Urinary bladder (tissue), 3 donors: ENCODE measurements at regions not wholly inside any gene's neighbourhood (a gene's known extent, or its start where the extent isn't known, plus 50 kb on each side); places are given as distances from the start of the nearest gene placed in this dataset.

ENCODE experiments used
- DNase-seq: peaks from one replicate; pipeline ENCODE4 v3.0.0-alpha.2; 2015; ENCODE audit errors: extremely low spot score
- H3K27ac ChIP-seq: one replicate; pipeline ENCODE4 v1.5.1; 2013; ENCODE audit warnings: low read depth, mild to moderate bottlenecking, moderate library complexity
- H3K36me3 ChIP-seq: one replicate; pipeline ENCODE4 v1.6.1; 2013; ENCODE audit warnings: mild to moderate bottlenecking, moderate library complexity; ENCODE audit not compliant: insufficient read depth
- H3K4me1 ChIP-seq: one replicate; pipeline ENCODE4 v1.6.1; 2013; ENCODE audit warnings: mild to moderate bottlenecking, moderate library complexity; ENCODE audit not compliant: insufficient read depth
- H3K4me3 ChIP-seq: one replicate; pipeline ENCODE4 v1.5.1; 2013; ENCODE audit warnings: low read depth, low read length
- WGBS: extraction: QIAGEN DNeasy Blood & Tissue Kit; methylation state at CpG from one replicate; pipeline ENCODE4 v1.1.7; 2013; 5-methylcytosine and 5-hydroxymethylcytosine counted together
- donor health status: healthy with polysubstance abuse.
- donor health status: healthy.

DNA sequence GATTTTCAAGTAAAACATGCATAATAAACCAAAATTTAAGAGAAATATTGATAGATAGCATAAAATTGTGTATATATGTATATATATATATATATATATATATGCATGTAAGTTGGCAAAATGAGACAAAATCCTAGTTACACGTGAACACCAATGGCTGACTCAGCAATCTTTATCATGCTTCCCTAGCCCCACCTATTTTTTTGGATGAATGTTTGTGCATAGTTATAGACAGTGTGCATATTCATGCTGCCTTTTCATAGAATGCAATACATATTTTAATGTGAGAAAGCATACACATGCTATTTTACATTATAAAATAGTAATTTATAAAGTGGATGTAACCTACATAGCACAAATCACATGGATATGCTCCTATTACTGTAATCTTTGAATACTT is 230.3 kb downstream of the SH2D4B start:
- no peak overlapping the region for H3K4me3 ChIP-seq
- H3K4me1 ChIP-seq, result no peaks in the 10 kb centered on the region
- WGBS, result 32% methylated on average over 1 of the region's 1 CpG
- DNase-seq, result no peak
- H3K36me3 ChIP-seq, result no peaks in the 10 kb centered on the region
- no peak overlapping the region for H3K27ac ChIP-seq

GRCh38 chr10:80769700-80770160 is 232.0 kb downstream of the SH2D4B start:
- H3K27ac ChIP-seq, result no peak overlapping the region
- H3K4me1 ChIP-seq, result no peaks in the 10 kb centered on the region
- 37% methylated on average over 2 of the region's 2 CpGs for WGBS
- H3K36me3 ChIP-seq, result no peaks in the 10 kb centered on the region
- no peak for DNase-seq
- H3K4me3 ChIP-seq, result no peak overlapping the region

DNA sequence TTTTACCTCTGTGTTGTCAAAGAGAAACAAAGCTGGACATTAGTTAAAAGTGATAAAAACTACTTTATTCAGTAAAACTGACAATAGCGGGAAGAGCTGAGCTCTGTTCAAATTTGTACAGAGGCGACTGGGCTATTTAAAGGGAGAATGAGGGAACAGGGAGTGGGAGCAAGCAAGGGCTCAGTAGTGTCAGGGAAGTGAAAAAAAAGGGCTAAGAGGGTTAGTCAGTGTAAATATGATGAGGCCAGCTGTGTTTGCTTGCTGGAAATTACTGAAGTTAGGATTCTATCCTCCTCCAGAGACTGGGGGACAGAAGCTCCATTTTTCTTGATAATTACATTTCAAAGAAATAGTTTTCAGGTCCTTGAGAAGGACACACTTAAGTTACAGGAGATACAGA is 232.5 kb downstream of the SH2D4B start:
- no peak overlapping the region for H3K27ac ChIP-seq
- 82% methylated on average over 2 of the region's 2 CpGs for WGBS
- no peak for DNase-seq
- H3K4me3 ChIP-seq, result no peak overlapping the region
- no peaks in the 10 kb centered on the region for H3K36me3 ChIP-seq
- no peaks in the 10 kb centered on the region for H3K4me1 ChIP-seq

DNA sequence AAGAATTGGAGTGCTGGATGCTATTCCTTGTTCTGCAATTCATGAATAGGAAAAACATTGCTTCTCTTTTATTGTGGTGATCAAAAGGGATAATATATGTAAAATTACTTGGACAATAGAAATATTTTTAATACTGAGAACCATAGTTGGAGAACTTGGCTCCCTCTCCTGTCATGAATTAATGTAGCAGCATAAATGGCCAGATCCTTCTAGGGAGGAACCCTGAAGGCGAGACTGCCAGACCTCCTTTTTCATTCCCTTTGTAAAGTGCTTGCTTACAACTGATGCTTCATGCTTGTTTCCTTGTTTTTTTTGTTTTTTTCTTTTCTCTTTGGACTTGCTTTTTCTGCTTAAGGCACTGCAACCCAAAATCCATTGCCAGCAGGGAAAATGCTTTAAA is 233.6 kb downstream of the SH2D4B start:
- no peaks in the 10 kb centered on the region for H3K36me3 ChIP-seq
- H3K4me3 ChIP-seq, result no peak overlapping the region
- H3K4me1 ChIP-seq, result no peaks in the 10 kb centered on the region
- DNase-seq, result no peak
- no peak overlapping the region for H3K27ac ChIP-seq
- WGBS, result 61% methylated on average over 1 of the region's 1 CpG

GRCh38 chr10:80771902-80772555 is 234.3 kb downstream of the SH2D4B start:
- Histone ChIP-seq H3K27ac (no peak overlapping the region), H3K4me3 (no peak overlapping the region), H3K4me1 (no peaks in the 10 kb centered on the region), H3K36me3 (no peaks in the 10 kb centered on the region)
- DNase-seq, result no peak
- WGBS, result 63% methylated on average over 10 of the region's 10 CpGs

- DNase-seq, result no peak
- Histone ChIP-seq H3K4me1 (no peaks in the 10 kb centered on the region), H3K36me3 (no peaks in the 10 kb centered on the region), H3K27ac (no peak overlapping the region), H3K4me3 (no peak overlapping the region)
- WGBS, result 88% methylated on average over 3 of the region's 3 CpGs
These were observed 234.9 kb downstream of the SH2D4B start for GRCh38 chr10:80772596-80772995.

- no peaks in the 10 kb centered on the region for H3K36me3 ChIP-seq
- WGBS, result 95% methylated on average over 2 of the region's 2 CpGs
- H3K4me3 ChIP-seq, result no peak overlapping the region
- no peak overlapping the region for H3K27ac ChIP-seq
- DNase-seq, result no peak
- H3K4me1 ChIP-seq, result no peaks in the 10 kb centered on the region
These were observed 247.0 kb downstream of the SH2D4B start for GRCh38 chr10:80784695-80785094.

- no peaks in the 10 kb centered on the region for H3K36me3 ChIP-seq
- DNase-seq, result no peak
- 85% methylated on average over 1 of the region's 1 CpG for WGBS
- no peaks in the 10 kb centered on the region for H3K4me1 ChIP-seq
- no peak overlapping the region for H3K4me3 ChIP-seq
- no peak overlapping the region for H3K27ac ChIP-seq
These were observed 248.6 kb downstream of the SH2D4B start for GRCh38 chr10:80786322-80786721.

DNA sequence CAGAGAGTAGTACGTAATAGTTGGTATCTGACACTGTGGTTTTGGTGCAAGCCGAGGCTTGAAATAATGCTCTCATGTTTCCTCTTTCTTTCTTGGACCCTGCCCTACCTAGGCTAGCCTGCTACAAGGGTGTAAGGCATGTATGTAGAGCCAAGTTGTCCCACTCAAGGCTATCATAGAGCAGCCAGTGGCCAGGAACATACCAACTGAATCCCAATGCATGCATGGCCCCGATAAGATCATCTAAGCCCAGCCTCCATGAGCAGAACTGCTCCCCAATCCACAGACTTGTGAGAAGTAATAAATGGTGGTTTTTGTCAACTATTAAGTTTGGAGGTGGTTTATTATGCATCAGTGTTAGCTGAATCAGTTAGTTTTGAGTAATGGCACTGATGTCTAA is 250.2 kb downstream of the SH2D4B start:
- no peaks in the 10 kb centered on the region for H3K36me3 ChIP-seq
- H3K4me1 ChIP-seq, result no peaks in the 10 kb centered on the region
- WGBS, result 92% methylated on average over 3 of the region's 3 CpGs
- no peak for DNase-seq
- no peak overlapping the region for H3K4me3 ChIP-seq
- no peak overlapping the region for H3K27ac ChIP-seq

- no peak overlapping the region for H3K27ac ChIP-seq
- H3K4me3 ChIP-seq, result no peak overlapping the region
- H3K36me3 ChIP-seq, result no peaks in the 10 kb centered on the region
- 79% methylated on average over 3 of the region's 3 CpGs for WGBS
- no peak for DNase-seq
- H3K4me1 ChIP-seq, result no peaks in the 10 kb centered on the region
These were observed 257.3 kb downstream of the SH2D4B start for GRCh38 chr10:80794994-80795393.

- 60% methylated on average over 2 of the region's 2 CpGs for WGBS
- no peaks in the 10 kb centered on the region for H3K36me3 ChIP-seq
These were observed 267.8 kb downstream of the SH2D4B start for GRCh38 chr10:80805343-80806020.

DNA sequence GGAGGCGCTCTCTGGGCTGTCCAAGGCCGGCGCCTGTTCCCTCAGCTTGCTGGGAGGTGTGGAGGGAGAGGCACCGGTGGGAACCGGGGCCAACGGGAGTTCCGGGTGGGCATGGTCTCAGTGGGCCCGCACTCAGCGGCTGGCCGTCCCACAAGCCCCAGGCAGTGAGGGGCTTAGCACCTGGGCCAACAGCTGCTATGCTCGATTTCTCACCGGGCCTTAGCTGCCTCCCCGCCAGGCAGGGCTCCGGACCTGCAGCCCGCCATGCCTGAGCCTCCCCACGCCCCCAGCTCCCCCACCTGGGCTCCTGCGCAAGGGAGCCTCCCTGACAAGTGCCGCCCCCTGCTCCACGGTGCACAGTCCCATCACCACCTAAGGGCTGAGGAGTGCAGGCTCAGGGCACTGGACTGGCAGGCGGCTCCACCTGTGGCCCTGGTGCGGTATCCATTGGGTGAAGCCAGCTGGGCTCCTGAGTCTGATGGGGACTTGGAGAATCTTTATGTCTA is 276.5 kb downstream of the SH2D4B start:
- DNase-seq, result no peak
- no peaks in the 10 kb centered on the region for H3K36me3 ChIP-seq
- no peak overlapping the region for H3K27ac ChIP-seq
- H3K4me1 ChIP-seq, result no peaks in the 10 kb centered on the region
- H3K4me3 ChIP-seq, result no peak overlapping the region
- WGBS, result 96% methylated on average over 21 of the region's 21 CpGs

More at GRCh38 chr10:80805343-80806020, 267.8 kb downstream of the SH2D4B start:
- Histone ChIP-seq H3K27ac (no peak overlapping the region), H3K4me3 (no peak overlapping the region), H3K4me1 (no peaks in the 10 kb centered on the region)
- DNase-seq, result no peak

DNA sequence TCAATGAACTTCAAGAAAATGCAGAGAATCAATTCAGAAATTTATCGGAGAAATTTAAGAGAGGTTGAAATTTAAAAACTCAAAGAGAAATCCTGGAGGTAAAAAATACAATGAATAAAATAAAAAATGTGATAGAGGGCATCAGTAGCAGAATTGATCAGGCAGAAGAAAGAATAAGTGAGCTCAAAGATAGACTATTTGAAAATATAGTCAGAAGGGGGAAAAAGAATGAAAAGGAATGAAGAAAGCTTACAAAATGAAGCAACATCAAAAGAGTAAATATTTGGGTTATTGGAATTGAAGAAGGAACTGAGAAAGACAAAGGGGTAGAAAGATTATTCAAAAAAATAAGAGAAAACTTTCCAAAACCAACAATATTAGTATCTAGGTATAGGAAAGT is 291.4 kb downstream of the SH2D4B start:
- Histone ChIP-seq H3K4me3 (no peak overlapping the region), H3K27ac (no peak overlapping the region), H3K36me3 (no peaks in the 10 kb centered on the region), H3K4me1 (no peaks in the 10 kb centered on the region)
- no peak for DNase-seq
- WGBS, result 97% methylated on average over 1 of the region's 1 CpG

- Histone ChIP-seq H3K4me3 (no peak overlapping the region), H3K36me3 (no peaks in the 10 kb centered on the region), H3K4me1 (no peaks in the 10 kb centered on the region), H3K27ac (no peak overlapping the region)
- no peak for DNase-seq
These were observed 291.9 kb downstream of the SH2D4B start for GRCh38 chr10:80829562-80829961.
